HFFc6 (cell line): ENCODE measurements at regions not wholly inside any gene's neighbourhood (a gene's known extent, or its start where the extent isn't known, plus 50 kb on each side); places are given as distances from the start of the nearest gene placed in this dataset.

Experiments used
- DNase-seq: peaks from one replicate; pipeline ENCODE4 v3.0.0-alpha.2; 2018
- H3K27ac Mint-ChIP-seq: 2 replicates; pipeline ENCODE4 v1.8.0; 2020; ENCODE audit warnings: mild to moderate bottlenecking, mixed read lengths
- H3K27me3 Mint-ChIP-seq: 2 replicates; pipeline ENCODE4 v1.8.0; 2021; ENCODE audit warnings: mild to moderate bottlenecking, moderate library complexity, mixed read lengths; ENCODE audit not compliant: insufficient read depth
- H3K36me3 Mint-ChIP-seq: 2 replicates; pipeline ENCODE4 v1.8.0; 2021; ENCODE audit warnings: low read depth, mixed read lengths
- H3K4me1 Mint-ChIP-seq: 2 replicates; pipeline ENCODE4 v1.8.0; 2020; ENCODE audit warnings: low read depth, mixed read lengths
- H3K4me3 Mint-ChIP-seq: 2 replicates; pipeline ENCODE4 v1.8.0; 2020; ENCODE audit warnings: mild to moderate bottlenecking, moderate library complexity, mixed read lengths
- H3K9me3 Mint-ChIP-seq: 2 replicates; pipeline ENCODE4 v1.8.0; 2020; ENCODE audit warnings: mild to moderate bottlenecking, mixed read lengths
- TF ChIP-seq, protein P1 (sequence below): fragments of 200-600 bp; sonication (generic); IDR thresholded peaks from 2 replicates; pipeline ENCODE4 v1.5.0; 2021; ENCODE audit warnings: antibody characterized with exemption, mild to moderate bottlenecking

DNA sequence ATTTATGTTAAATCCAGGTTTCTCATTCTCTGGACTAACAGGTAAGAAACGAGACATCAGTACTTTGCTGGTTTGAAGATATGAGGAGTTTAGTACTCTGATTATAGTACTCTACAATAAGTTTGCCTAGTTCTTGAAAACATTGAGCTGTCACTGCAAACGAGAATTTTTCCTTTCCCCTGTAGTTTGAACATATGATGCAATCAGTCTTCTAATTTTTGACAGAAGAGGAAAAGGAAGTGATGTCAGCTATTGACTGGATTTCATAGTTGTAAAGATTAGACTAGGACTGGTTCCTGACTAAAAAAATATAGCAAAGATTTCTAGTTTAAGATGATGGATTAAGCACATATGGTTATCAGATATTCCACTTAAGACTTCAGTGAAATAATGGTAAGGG, 461.9 kb downstream of the LRRIQ3 start:
- no peak for DNase-seq
- Mint-ChIP-seq H3K4me3 (no peak overlapping the region), H3K4me1 (no peaks in the 10 kb centered on the region), H3K27me3 (no peaks in the 10 kb centered on the region), H3K36me3 (no peaks in the 10 kb centered on the region), H3K27ac (no peak overlapping the region), H3K9me3 (peaks cover 26% of the 10 kb centered on the region)
- TF ChIP-seq, protein P1, sequence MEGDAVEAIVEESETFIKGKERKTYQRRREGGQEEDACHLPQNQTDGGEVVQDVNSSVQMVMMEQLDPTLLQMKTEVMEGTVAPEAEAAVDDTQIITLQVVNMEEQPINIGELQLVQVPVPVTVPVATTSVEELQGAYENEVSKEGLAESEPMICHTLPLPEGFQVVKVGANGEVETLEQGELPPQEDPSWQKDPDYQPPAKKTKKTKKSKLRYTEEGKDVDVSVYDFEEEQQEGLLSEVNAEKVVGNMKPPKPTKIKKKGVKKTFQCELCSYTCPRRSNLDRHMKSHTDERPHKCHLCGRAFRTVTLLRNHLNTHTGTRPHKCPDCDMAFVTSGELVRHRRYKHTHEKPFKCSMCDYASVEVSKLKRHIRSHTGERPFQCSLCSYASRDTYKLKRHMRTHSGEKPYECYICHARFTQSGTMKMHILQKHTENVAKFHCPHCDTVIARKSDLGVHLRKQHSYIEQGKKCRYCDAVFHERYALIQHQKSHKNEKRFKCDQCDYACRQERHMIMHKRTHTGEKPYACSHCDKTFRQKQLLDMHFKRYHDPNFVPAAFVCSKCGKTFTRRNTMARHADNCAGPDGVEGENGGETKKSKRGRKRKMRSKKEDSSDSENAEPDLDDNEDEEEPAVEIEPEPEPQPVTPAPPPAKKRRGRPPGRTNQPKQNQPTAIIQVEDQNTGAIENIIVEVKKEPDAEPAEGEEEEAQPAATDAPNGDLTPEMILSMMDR: no peak

DNA sequence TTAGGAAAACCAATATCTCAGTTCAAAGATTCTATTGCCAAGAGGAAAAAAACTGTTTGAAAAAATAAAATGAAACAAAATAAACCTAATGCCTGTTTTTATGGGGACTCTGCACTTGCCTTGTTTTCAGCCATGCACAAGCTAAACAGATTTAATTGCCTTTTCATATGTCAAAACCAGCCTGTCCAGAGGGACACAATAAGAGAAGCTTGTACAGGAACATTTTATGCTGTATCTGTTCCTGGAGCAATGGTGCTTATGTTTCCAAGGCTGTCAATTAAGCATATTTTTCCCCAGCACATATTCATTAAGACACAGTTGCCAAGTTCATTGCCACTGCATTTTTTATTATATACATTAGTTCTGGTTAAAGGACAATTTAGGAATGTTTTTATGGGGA, 470.9 kb downstream of the LRRIQ3 start:
- no peaks in the 10 kb centered on the region for H3K27me3 Mint-ChIP-seq
- no peaks in the 10 kb centered on the region for H3K4me1 Mint-ChIP-seq
- peaks cover 22% of the 10 kb centered on the region for H3K9me3 Mint-ChIP-seq
- H3K36me3 Mint-ChIP-seq: no peaks in the 10 kb centered on the region
- H3K27ac Mint-ChIP-seq: no peak overlapping the region
- TF ChIP-seq, protein P1: no peak
- no peak for DNase-seq
- no peak overlapping the region for H3K4me3 Mint-ChIP-seq

DNA sequence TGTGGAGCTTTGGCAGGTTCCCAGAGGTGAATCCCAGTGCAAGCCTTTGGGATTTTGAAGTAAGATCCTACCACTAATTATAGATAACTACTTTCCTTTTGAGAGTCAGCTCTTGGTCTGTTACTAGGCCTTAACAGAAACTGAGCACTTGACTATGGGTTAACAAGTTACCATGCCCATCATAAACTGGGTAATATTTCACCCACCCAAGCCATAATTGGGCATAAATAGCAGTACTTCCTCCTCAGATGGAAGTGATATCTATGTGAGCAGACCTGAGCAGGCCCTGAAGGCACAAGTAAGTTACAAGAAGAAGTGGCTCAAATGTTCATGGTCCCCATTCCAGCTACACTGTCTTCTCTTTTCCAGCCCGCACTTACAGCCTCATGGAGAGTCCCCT, 475.9 kb downstream of the LRRIQ3 start:
- H3K27me3 Mint-ChIP-seq: no peaks in the 10 kb centered on the region
- peaks cover 22% of the 10 kb centered on the region for H3K9me3 Mint-ChIP-seq
- no peak overlapping the region for H3K4me3 Mint-ChIP-seq
- TF ChIP-seq, protein P1: no peak
- H3K4me1 Mint-ChIP-seq: no peaks in the 10 kb centered on the region
- no peak for DNase-seq
- no peaks in the 10 kb centered on the region for H3K36me3 Mint-ChIP-seq
- H3K27ac Mint-ChIP-seq: no peak overlapping the region

DNA sequence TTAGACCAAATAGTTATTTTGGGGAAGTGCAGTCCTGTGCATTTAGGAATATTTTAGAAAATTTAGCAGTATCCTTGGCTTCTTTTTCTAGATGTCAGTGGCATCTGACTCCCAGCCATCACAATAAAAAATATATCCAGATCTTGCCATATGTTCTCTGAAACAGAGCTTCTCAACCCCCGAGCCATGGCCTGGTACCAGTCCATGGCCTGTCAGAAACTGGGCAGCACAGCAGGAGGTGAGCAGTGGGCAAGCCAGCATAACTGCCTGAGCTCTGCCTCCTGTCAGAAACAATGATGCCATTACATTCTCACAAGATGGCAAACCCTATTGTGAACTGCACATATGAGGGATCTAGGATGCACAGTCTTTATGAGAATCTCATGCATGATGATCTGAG, 480.0 kb downstream of the LRRIQ3 start:
- H3K4me1 Mint-ChIP-seq: no peaks in the 10 kb centered on the region
- no peaks in the 10 kb centered on the region for H3K27me3 Mint-ChIP-seq
- peaks cover 28% of the 10 kb centered on the region for H3K9me3 Mint-ChIP-seq
- TF ChIP-seq, protein P1: no peak
- no peak overlapping the region for H3K27ac Mint-ChIP-seq
- H3K36me3 Mint-ChIP-seq: no peaks in the 10 kb centered on the region
- DNase-seq: no peak
- H3K4me3 Mint-ChIP-seq: no peak overlapping the region

DNA sequence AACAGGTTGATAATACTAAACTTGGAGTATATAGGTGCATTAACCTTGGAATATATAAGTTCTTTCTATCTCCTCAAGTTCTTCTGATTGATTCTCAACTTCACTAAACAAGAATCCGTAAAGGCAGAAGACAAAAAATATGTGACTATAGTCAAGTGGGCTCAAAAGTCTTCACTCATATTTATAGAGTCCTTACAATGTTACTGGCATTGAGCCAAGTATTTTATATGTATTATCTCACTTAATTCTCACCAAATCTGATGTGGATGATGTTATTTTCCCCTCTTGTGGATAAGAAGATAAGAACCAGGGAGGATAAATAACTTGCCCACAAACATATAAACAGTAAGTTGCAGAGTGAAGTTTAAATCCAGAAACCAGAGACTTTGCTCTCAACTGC, 486.9 kb downstream of the LRRIQ3 start:
- Mint-ChIP-seq H3K9me3 (peaks cover 31% of the 10 kb centered on the region), H3K4me3 (no peak overlapping the region), H3K27me3 (no peaks in the 10 kb centered on the region), H3K27ac (no peak overlapping the region), H3K4me1 (no peaks in the 10 kb centered on the region), H3K36me3 (no peaks in the 10 kb centered on the region)
- DNase-seq: no peak
- TF ChIP-seq, protein P1: no peak

DNA sequence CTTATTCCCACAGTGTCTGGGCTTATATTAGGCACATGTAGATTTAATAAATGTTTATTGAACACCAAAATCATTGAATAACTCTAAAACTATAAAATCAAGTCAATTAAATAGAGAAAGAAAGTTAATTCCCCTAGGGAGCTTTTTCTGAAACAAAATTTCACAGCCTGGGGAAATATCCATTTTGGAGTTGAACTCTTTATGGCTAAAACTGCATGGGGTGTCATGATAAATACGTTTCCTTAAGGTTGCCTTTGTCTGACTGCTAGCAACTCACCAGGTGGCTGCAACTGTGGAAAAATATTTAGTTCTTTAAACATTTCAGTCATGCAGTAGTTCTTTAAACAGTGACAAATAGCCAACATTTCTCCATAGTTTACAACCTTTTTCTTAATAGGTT, 496.1 kb downstream of the LRRIQ3 start:
- no peak overlapping the region for H3K27ac Mint-ChIP-seq
- H3K4me3 Mint-ChIP-seq: no peak overlapping the region
- TF ChIP-seq, protein P1: no peak
- H3K4me1 Mint-ChIP-seq: no peaks in the 10 kb centered on the region
- no peaks in the 10 kb centered on the region; the same call in 1 of the 2 replicates for H3K36me3 Mint-ChIP-seq
- H3K27me3 Mint-ChIP-seq: no peaks in the 10 kb centered on the region
- peaks cover 32% of the 10 kb centered on the region for H3K9me3 Mint-ChIP-seq
- DNase-seq: no peak
